Lung microvascular endothelial cell (primary cell): ENCODE measurements at regions not wholly inside any gene's neighbourhood (a gene's known extent, or its start where the extent isn't known, plus 50 kb on each side); places are given as distances from the start of the nearest gene placed in this dataset.
A peak's percentile ranks its signal among the peaks of the same experiment; 100 is the strongest.

Source experiments
- DNase-seq, 2 donors: peaks; one replicate each; pipeline versions ENCODE4 v3.0.0 to v3.0.0-alpha.2; 2010; ENCODE audit warnings: low read depth in 2 of 2

DNA sequence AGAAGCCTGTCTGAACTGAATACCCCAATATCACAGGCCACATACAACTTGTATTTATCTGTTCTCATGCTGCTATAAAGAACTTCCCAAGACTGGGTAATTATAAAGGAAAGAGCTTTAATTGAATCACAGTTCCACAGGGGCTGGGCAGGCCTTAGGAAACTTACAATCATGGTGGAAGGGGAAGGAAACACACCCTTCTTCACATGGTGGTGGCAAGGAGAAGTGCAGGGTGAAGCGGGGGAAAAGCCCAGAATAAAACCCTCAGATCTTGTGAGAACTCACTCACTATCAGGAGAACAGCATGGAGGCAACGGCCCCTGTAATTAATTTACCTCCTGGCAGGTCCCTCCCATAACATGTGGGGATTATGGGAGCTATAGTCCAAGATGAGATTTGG, 50.3 kb upstream of the FNDC1 start:
- no peak for DNase-seq

GRCh38 chr6:159117563-159117962, 51.6 kb upstream of the FNDC1 start:
- no peak for DNase-seq

- DNase-seq, result no peak
Observed at GRCh38 chr6:159117046-159117445, 52.2 kb upstream of the FNDC1 start.

DNA sequence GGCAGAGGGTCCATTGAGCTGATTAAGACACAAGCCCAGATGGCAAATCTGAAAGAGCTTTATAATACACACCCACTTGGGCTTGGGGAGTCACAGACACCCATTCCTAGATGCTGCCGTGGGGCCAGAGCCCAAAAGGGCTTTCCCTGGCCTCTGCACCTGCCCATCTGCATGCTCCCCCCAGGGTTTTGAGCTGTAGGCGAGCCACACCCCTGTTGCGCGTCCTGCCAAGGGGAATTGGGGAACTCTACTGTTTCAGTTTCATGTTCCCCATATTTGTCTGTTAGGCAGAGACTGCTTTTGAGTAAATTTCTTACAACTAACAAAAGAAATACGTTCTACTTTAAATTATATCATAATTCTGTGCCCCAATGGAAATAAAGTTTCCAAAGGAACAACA, 52.9 kb upstream of the FNDC1 start:
- DNase-seq, result no peak

DNA sequence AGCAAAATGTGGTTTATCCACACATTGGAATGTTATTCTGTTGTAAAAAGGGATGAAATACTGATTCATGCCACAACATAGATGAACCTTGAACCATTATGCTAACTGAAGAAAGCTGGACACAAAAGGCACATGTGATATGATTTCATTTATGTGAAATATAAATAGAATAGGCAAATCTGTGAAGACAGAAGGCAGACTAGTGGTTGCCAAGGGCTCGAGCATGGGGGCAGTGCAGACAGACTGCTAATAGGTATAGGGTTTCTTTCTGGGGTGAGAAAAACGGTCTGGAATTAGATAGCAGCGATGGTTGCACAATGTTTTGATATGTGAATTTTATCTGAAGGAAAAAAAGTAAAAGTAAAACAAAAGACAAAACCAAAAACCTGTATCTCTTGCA, 54.6 kb upstream of the FNDC1 start:
- no peak for DNase-seq

DNA sequence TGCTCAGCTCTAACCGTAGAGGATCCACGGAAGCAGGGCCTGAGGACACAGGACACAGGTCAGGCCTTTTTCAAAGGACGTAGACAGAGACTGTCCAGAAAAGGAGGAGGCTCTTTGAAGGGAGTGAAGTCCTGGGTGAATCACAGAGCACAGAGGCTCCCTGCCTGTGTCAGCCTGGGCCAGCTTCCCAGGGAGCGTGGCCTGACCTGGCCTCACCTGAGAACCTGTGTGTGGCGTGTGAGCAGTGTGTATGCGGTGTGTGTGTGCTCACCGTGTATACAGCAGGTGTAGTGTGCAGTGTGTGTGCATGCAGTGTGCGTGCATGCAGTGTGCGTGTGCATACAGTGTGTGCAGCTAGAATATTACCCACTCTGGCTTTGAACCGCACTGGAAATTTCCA, 56.0 kb upstream of the FNDC1 start:
- no peak for DNase-seq

DNA sequence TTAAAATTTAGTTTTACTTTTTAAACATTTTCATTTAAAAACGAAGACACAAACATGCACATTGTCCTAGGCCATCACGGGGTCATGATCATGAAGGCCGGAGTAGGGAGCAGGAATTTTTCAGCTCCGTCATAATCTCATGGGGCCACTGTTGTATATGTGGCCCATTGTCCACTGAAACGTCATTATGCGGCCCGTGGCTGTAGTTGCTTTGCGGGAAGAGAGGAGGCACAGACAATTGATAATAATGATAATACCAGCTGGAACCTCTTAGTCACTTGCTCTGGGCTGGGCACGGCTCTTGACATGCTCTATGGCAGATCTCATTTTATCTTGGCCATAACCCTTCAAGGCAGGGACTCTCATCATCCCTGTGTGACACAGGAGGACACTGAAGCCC, 56.5 kb upstream of the FNDC1 start:
- DNase-seq, result no peak

DNA sequence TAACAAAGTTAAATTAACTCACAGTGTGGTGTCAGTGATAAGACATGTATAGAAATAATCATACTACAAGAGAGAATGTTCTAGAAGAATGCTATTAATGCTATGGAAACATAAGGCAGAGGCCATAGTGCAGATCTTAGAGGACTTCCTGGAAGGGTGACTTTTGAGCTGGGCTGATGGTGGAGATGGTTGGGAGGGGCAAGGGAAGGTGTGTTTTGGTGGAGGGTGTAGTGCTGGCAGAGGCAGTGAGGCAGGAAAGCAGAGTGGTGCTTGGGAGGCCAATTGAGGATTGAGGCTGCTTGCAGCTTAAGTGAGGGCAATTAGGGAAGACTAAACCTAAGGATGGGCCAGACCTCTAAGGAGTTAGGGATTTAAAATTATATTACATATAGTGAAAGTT, 58.5 kb upstream of the FNDC1 start:
- DNase-seq, result no peak

GRCh38 chr6:159110013-159110412, 59.2 kb upstream of the FNDC1 start:
- DNase-seq, result peak; percentile 32 to 41

DNA sequence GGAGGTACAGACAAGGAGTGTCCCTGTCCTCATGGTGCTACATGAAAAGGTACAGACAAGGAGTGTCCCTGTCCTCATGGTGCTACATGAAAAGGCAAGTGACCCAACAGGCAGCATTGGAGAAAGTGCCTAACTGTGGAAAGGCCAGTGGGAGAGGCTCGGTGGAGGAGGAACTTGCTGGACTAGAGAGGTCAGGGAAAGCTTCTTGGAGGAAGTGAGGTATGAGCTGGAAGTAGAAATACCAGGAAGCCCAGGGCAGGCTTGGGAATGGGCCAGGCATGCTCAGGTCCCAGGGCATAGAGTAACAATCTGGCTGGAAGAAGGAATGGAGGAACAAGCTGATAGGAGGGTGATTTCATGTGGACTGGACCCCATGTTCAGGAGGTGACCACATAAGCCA, 59.8 kb upstream of the FNDC1 start:
- no peak for DNase-seq

GRCh38 chr6:159108426-159108985, 60.7 kb upstream of the FNDC1 start:
- no peak for DNase-seq

- DNase-seq, result peak in 1 of 2 donors; percentile 27
Observed at GRCh38 chr6:159107451-159108260, 61.5 kb upstream of the FNDC1 start.

- DNase-seq, result peak; percentile 62 to 78
Observed at GRCh38 chr6:159106627-159107241, 61.9 kb upstream of the TAGAP start.

- DNase-seq, result no peak
Observed at GRCh38 chr6:159105716-159106115, 60.9 kb upstream of the TAGAP start.

DNA sequence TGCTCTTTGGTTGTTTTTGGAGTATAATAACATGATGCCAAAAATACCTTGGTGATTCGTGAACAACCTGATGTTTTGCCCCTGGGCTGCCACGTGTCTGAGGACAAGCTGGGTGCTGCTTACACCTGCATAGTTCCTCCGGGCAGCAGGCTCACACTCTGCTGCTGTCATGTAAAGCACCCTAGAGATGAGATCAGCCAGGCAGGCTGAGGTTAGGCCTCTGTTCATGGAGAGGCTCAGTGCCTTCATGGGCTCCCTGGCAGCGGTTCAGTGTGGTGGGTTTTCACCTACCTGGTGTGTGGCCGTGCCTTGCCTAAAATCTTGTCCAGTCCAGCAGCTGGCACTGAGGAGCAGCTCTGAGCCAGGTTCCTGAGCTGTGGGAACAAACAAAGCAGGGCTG, 60.1 kb upstream of the TAGAP start:
- no peak for DNase-seq

DNA sequence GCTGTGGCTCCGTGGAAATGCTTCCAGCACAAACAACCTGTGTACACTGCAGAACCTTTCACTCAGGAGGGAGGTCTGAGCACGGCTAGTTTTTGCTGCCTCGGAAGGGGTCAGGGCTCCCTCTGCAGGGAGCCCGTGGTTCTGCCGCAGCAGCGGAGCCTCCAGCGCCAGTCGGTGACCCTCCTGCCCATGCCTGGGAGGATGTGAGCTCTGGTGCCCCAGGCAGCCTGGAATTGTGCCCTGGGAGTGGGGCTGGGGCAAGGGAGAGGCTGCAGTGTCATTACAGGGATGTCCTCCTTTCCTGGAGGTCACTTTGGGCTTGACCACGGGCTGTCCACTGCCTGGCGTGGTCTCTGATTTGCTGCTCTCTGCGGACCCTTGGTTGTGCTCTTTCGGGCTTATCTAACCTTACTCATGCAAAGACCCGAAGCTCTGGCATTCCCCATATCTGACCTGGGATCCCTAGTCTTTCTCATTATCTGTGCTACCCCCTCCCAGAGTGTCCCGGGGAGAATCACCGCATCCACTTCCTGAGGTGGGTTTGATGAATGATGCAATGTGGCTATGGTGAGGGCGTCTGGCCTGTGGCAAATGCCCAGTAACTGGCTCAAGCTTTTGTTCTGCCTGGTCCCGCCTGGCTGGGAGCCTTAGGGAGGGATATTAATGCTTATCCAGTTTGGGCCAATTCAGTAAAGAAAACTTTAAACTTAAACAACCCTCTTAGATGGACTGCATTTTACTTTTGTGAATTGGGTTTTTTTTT, 59.6 kb upstream of the TAGAP start:
- DNase-seq, result peak; percentile 50 to 69

DNA sequence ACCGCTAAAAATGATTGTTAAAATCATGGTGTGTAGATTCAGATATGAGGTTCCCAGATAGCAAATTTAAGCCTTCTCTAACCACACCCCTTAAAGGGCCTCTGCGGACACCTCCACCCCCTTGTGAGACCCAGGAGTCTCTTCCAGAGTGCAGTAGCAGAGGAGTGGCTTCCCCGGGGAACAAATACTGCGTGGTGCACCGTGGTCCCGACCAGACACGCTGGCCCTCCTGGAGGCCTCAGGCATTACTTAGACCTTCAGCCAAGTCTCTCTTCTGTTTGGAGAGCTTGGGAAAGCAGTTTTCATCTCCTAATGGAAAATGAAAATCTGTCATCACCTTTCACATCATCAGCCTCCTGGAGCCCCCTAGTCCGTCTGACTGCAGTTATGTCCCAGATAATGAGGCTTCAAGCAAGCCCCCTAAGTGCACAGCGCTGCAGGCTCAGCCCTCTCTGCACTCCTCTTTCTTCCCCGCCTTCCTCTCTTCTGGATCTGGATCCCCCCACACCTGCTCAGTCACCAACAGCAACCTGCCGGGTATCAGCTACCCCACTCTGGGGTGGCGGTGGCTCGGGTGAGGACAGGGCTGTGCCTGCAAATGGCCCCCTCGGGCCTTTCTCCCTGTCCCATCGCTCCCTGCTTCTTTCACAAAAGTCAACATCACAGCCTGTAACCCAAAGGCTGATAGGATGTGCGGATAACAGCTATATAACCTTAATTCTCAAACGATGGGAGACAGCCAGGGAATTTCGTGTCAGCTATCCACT, 58.8 kb upstream of the TAGAP start:
- no peak for DNase-seq

DNA sequence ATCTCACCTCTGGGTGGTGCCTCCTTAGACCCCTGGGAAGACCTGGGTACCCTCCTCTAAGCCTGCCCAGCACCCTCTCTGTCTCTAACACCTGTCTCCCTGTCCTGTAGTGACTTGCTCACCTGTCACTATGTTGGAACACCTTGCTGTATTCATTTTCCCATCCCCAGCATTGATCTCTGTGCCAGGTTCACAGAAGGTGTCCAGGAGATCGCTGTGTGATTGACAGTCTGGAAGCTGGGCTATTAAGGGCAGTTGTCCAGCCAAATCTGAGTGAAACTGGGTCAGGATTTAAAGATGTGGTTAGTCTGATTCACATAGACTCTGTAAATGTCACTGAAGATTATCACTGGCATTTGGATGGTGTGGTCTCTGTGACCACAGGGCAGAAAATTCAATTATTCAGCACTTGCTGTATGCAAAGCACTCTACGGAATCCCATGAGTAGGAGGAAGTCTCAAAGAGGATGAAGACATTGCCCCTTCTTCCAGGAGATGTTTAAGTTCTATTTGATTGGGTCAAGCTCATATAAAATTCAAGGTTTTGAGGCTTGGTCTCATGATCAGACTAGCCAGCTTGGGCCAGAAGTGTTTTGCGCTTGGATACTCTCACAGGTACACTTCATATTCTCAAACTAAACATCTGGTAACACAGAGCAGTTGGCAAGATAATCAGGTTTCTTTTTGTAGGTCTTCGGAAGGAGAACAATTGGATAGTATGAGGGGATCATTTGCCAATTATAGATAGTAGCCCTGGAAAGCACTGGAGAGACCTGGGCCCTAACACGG, 57.8 kb upstream of the TAGAP start:
- no peak for DNase-seq

- DNase-seq, result no peak
Observed at GRCh38 chr6:159101656-159102055, 56.9 kb upstream of the TAGAP start.

DNA sequence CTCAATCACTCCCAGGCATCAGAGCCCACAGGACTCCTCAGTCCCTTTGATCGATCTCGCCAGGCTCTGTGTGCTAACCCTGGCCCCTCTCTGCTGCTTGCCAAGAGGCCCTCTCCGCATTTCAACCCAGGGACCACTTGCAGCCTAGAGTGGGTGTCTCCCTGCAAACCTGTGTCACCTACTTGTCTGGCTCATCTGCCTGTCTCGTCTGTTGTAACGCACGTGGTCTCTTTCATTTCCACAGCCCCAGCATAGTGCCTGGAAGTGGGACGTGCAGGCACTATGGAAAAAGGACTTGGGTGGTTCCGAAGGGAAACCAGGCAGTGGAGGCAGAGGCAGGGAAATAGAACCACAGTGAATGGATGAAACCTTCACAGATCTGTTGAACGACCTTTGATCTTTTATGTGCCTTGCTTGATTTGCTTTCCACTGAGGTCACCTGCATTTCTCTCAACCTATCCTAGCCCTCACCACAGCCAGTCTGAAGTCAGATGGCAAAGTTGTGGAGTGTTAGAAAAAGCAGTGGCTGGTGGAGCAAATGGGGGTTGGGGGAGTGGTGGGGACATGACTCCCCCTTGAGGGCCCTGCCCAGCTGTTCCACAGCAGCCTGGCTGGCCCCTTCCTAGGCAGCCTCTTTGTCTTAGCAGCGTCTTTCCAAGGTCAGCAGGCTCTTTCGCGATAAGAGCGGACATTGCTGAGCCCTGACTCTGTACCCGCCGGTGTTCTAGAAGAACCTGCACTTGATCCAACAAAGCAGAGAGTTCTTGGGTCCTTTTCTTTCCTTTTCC, 55.8 kb upstream of the TAGAP start:
- no peak for DNase-seq
